HG03565 (cell line): ENCODE measurements at regions not wholly inside any gene's neighbourhood (a gene's known extent, or its start where the extent isn't known, plus 50 kb on each side); places are given as distances from the start of the nearest gene placed in this dataset.

ENCODE experiments used
- ATAC-seq: cut with Tn5 transposase; IDR thresholded peaks from one replicate; pipeline ENCODE4 v1.9.1; 2021; ENCODE audit warnings: mild to moderate bottlenecking, moderate library complexity; ENCODE audit not compliant: unreplicated experiment

GRCh38 chr10:78756604-78757343, 312.0 kb upstream of the ZMIZ1 start:
- ATAC-seq = no peak

- ATAC-seq = no peak
Observed at GRCh38 chr10:78757344-78757925, 311.3 kb upstream of the ZMIZ1 start.

GRCh38 chr10:78758176-78758575, 310.6 kb upstream of the ZMIZ1 start:
- ATAC-seq = no peak

GRCh38 chr10:78759456-78760120, 309.2 kb upstream of the ZMIZ1 start:
- ATAC-seq = no peak

- ATAC-seq = no peak
Observed at GRCh38 chr10:78760463-78761310, 308.1 kb upstream of the ZMIZ1 start.

GRCh38 chr10:78761311-78761781, 307.4 kb upstream of the ZMIZ1 start:
- ATAC-seq = no peak

- ATAC-seq = no peak
Observed at GRCh38 chr10:78762086-78762630, 306.6 kb upstream of the ZMIZ1 start.

GRCh38 chr10:78763234-78763633, 305.5 kb upstream of the ZMIZ1 start:
- ATAC-seq = no peak

- peak; percentile 73 for ATAC-seq
Observed at GRCh38 chr10:78763651-78764395, 304.9 kb upstream of the ZMIZ1 start.

- ATAC-seq = no peak
Observed at GRCh38 chr10:78764436-78764835, 304.3 kb upstream of the ZMIZ1 start.

GRCh38 chr10:78764846-78765430, 303.8 kb upstream of the ZMIZ1 start:
- no peak for ATAC-seq

- no peak for ATAC-seq
Observed at GRCh38 chr10:78765726-78766335, 302.9 kb upstream of the ZMIZ1 start.

- no peak for ATAC-seq
Observed at GRCh38 chr10:78766603-78767002, 302.2 kb upstream of the ZMIZ1 start.

- no peak for ATAC-seq
Observed at GRCh38 chr10:78768041-78768835, 300.5 kb upstream of the ZMIZ1 start.

GRCh38 chr10:78768876-78769275, 299.9 kb upstream of the ZMIZ1 start:
- no peak for ATAC-seq

- no peak for ATAC-seq
Observed at GRCh38 chr10:78769526-78769925, 299.2 kb upstream of the ZMIZ1 start.

- ATAC-seq = no peak
Observed at GRCh38 chr10:78770167-78771090, 298.3 kb upstream of the ZMIZ1 start.
